Iris pigment epithelial cell (primary cell): ENCODE measurements at regions not wholly inside any gene's neighbourhood (a gene's known extent, or its start where the extent isn't known, plus 50 kb on each side); places are given as distances from the start of the nearest gene placed in this dataset.
A peak's percentile ranks its signal among the peaks of the same experiment; 100 is the strongest.

Source experiments
- DNase-seq: peaks from one replicate; pipeline ENCODE4 v3.0.0-alpha.2; 2011; ENCODE audit warnings: low read depth

DNA sequence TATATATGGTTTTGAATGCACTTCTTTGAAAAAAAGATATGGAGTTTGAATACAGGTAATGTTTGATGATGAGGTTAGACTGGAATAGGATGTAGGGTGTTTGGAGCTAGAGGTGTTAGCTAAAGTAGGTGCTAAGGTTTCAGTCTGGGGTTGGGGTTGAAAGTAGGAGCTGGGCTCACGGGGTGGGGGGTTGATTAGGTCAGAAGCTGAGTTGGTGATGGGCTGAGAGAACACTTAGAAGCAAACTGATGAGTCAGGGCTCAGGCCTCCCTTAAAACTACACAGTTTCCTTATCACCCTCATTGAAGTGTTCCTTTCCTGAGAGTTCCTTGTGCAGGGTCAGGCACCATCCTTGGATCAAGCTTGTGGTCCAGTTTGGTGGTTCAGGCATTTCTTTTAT, 308.8 kb upstream of the ADAMTS16 start:
- DNase-seq, result no peak

DNA sequence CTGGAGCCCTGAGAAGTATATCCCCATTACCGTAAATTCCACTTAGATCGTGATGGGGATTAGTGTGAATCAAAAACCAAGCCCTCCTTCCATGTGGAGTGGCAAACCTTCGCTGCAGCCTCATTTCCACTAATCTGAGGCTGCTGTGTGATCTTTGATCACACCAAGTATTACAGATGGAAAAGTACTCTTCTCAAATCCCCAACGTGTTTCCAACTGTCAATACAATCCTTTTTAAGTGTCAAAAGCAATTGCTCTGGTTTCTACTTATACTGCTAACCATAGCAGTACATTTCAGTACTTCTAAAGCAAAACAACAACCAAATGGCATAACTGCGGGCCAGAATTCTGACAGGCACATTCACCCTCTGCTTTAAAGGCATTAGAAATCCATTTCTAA, 307.7 kb upstream of the ADAMTS16 start:
- no peak for DNase-seq

DNA sequence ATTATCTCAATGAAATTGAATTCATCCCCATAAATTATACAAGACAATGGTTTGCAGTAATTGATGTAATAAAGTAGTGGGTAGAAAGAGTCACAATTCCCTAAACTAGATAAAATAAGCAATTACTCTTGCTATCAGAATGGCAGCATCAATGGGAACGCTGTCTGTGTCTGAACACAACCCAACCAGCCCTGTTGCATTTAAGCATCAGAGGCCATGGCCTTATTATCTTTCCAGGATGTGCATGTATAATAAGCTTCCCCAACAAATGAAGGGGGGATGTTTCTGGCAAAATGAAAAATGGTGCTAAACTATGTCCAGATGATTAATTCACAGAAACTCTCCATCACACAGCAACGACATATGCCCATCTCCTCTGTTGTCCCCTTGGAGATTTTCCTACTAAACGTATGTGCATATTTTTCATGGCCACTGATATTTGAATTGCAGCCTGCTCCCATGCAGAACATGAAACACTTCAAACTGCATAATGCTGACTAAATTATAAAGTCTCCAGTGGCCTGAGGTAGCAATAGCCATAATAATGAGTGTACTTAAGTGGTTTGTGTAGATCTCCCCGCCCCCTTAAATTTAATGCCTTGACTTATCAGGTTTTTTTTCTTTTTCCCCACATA, 306.9 kb upstream of the ADAMTS16 start:
- DNase-seq, result no peak

DNA sequence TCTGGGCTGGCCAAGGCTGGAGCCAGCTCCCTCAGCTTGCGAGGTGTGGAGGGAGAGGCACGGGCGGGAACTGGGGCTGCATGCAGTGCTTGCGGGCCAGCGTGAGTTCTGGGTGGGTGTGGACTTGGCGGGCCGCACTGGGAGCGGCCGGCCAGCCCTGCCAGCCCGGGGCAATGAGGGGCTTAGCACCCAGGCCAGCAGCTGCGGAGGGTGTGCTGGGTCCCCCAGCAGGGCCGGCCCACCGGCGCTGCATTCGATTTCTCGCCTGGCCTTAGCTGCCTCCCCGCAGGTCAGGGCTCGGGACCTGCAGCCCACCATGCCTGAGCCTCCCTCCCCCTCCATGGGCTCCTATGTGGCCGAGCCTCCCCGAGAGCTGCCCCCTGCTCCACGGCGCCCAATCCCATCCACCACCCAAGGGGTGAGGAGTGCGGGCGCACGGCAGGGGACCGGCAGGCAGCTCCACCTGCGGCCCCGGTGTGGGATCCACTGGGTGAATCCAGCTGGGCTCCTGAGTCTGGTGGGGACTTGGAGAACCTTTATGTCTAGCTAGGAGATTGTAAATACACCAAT, 302.6 kb upstream of the ADAMTS16 start:
- no peak for DNase-seq

DNA sequence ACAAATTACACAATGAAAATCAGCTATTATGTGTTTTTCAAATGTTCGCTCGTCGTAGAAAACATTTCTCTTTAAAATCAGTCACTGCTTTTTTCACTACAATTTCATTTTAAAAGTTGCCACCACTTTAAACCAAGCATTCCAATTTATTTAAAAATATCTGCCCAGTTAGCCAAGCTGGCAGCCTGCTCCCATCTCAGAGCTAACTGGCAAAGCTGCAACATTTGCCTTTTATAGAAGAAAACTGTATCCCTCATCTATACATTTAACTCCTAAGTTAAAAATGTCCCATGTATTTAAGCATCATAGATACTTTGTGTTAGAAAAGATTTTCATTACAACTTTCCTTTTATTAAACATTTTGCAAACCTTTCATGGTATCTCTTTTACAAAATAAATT, 294.9 kb upstream of the ADAMTS16 start:
- no peak for DNase-seq

DNA sequence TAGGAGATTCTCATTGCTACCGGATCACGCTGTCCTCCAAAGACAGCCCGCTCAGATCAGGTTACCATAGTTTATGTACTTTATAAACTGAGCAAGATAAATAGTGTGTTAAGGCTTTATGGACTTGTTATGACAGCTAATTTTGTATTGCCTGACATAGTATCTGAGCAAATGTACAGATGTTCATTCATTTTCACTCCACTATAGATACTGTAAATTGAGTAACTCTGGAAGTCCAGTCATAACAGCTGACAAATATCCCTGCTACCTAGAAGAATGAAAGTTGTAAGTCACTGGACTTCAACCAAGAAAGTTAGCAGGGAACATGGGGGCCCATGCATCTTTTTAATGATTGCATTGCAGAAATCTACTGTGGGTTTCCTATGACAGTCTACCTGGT, 292.4 kb upstream of the ADAMTS16 start:
- DNase-seq, result no peak

DNA sequence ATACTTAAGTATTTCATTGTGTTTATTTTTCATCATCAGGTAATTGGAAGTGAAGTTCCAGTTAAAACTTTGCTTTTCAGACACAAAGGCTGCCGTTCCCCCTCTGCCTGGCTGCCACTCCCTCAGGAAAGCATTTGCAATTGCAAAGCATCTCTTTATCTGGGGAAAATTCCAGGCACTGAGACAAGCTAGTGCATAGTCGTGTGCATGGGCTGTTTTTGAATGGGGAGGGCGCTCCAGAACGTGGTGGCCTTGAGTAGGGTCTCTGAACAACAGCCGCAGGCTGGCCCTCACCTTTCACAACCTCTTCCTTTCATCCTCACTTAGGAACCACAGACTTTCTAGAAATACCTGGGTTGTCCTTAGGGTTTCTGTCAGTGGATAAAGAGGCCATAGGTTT, 285.1 kb upstream of the ADAMTS16 start:
- DNase-seq, result no peak

DNA sequence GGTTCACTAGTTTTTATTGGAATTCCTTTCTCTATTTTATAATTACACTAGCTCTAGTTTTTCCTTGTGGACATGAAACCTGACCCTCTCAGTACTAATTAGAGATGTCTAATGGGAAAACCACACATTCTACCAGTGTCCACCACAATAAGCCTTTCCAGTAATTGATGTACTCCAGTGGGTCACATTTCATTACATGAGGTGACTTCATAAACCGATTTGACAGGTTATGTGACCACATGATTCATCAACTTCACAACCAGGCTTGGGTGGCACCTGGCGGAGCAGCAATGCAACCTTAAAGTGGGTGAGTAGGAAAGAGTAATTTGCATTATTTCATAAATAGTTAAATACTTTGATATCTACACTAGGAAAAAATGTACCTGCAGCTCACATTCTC, 284.2 kb upstream of the ADAMTS16 start:
- DNase-seq, result no peak

DNA sequence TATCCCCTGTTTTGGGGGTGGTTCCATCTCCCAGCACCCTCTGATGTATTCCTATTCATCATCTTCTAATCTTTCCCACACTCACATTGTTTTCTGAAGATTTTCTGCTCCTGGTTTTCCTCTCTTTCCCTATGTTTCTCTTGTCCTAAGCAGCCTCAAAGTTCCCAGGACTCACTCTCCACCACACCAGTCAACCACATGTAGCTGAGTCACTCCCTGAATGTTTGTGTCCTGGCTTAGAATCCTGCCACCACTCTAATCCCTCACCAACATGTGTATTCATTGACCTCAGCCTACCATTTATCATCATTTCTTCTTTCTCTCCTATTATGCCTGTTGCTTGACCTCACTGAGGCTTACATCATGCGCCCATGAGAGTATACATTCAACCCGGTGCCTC, 282.4 kb upstream of the ADAMTS16 start:
- DNase-seq, result no peak

DNA sequence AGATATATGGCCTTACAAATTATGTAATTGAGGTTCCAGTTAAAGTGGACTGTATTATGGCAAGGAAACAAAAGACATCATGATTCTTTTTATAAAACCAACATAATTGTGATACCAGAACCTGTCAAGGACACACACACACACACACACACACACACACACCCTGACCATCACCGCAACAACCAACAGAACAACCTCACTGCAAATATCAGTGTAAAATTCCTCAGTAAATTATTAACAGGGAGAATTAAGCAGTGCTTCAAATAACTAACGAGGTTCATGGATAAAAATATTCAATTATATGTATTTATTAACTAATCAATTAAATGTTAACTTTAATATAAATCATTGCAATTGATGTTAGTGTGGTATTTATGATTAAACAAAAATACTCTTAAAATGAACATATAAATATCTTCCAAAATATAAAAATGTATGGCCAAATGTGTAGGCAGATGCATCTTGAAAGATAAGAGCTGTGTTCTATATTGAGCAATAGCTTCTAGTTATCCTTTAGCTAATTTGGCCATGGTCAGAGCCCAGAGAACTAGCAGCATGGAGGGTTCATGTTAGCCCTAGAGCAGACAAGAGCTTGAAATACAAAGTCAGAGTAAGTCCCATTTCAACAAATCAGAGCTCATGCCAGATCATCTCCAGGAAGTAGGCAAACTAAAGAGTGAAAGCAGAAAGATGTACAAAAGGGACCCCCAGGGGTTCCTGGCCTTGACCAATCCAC, 280.5 kb upstream of the ADAMTS16 start:
- no peak for DNase-seq

DNA sequence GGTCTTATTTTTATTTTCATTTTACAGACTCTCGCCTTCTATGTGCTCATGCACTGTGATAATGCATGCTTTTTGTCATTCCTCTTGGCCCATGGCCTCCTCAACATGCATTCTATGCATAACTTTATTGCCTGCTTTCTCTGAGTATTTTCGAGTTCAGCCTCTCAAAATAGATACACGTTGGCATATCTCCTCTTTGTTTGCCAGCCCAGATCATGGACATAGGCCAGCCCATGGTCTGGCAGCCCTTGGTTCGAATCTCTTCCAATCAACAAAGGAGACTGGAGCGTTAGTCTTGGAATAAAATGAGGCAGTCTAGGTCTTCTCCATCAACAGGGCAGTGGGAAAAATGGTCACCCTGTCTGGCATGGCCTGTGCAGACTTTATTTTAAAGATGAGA, 279.5 kb upstream of the ADAMTS16 start:
- DNase-seq, result no peak

DNA sequence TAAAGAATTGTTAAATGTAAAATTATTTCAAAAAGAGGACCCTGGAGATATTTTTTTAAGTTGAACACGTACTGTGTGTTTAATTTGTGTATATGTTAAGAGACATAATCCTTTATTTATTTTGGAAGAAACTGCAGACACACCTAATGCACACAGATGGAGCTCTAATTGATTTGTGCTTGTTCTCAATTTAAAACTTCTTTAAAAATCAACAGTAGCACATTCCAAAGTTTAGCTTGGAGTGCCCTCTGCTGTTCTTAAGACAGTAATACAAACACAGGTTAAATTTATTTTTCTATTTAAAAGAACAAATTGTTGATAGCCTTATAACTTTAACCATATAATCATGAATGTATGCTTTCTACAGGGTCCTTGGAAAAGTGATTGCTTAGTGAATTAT, 277.6 kb upstream of the ADAMTS16 start:
- peak; percentile 48 for DNase-seq

DNA sequence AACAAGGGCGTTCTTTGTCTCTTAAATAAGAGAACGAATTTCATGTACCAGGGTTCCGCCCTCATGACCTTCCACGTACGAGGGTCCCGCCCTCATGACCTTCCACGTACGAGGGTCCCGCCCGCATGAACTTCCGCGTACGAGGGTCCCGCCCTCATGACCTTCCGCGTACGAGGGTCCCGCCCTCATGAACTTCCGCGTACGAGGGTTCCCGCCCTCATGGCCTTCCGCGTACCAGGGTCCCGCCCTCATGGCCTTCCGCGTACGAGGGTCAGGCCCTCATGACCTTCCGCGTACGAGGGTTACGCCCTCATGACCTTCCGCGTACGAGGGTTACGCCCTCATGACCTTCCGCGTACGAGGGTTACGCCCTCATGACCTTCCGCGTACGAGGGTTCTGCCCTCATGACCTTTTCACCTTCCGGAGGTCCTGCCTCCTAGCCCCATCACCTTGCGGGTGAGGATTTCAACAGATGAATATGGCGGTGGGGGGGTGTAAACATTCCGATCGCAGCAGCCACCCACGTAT, 273.9 kb upstream of the ADAMTS16 start:
- no peak for DNase-seq

DNA sequence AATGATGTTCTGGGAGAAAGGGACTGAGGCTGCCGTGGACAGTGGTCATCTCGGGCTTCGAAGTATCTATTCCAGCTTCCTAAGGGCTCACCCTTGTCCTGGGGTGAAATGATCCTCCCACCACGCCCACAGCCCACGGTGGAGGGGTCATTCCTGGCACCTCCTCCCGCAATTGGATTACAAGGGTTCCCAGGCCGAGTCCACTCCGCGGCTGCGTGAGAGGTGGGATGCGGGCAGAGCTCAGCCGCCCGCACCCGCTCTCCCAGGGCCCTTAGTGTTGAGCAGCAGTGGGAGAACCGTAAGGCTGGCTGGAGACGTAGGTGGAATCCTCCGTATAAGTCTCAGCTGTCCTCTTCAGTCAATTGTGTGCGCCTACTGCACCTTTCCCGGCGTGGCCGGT, 273.3 kb upstream of the ADAMTS16 start:
- DNase-seq, result no peak

DNA sequence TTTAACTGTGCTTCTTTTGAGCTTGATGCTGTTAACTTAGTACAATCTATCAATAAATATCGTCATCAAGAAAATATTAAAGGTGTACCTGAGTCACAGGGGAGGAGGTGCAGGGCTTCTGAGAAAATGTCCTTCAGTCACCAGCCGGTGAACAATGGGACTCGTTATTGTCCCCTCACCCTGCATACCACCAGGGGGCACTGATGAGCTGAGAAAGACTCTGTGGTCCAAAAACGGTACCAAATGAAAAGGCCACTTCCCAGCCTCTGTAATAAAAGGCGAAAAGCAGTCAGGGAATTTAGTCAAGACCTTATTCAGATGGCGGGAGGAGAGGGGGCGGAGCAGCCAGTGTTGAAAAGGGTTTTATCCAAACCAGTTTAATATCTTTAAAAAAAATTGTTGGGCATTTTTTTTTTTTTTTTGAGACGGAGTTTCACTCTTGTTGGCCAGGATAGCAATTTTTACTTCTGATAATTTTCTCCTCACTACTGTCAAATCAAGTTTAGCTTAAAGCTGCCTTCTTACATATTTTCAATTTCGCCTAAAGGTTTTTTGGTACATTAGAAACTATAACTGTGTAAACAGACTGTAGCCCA, 271.9 kb upstream of the ADAMTS16 start:
- no peak for DNase-seq

DNA sequence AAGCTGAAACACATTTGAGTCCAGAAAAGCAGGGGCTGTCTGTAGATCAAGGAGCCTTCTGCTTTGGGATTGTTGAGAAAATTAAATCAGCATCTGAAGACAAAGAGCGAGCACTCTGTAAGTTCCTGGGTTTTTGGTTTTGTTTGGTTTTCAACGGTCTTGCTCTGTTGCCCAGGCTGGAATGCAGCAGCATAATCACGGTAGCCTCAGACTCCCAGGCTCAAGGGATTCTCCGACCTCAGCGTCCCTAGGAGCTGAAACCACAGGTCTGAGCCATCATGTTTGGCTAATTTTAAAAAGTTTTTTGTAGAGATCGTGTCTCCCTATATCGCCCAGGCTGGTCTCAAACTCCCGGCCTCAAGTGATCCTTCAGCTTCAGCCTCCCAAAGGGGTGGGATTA, 266.5 kb upstream of the ADAMTS16 start:
- DNase-seq, result no peak

DNA sequence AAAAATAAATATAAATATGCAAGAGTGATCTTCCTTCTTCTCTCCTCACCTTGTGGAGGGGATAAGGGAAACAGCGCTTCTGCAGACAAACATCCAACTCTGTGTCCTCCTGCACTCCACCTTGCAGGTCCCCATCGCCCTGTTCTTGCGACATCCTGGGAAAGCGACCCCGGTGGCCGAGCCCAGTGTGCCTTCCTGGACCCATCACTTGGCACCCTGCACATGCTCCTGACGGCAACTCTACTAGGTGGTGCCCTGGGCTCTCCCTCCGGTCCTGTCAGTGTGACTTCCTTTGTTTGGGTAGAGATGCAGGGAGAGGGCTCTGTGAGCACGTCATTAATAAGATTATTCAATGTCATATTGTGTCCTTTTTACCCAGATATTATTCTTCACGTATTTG, 266.0 kb upstream of the ADAMTS16 start:
- DNase-seq, result no peak

DNA sequence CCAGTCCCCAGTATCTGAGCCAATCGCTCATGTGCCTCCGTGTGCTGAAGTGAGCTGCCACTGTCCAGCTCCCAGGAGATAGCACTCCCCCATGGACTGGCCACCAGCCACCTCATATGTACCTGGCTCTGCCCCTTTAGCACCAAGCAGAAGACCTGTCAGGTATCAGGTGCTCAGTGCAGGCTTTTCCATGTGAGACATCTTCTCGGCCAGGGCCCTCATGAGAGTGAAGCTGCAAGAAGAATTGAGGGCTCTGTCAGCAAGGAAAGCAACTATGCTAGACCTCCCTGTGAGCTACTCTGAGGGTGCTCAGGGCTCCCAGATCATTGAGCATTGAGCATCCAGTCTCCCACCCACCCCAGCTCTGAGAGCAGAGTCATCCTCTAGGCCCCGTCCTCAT, 264.2 kb upstream of the ADAMTS16 start:
- no peak for DNase-seq

DNA sequence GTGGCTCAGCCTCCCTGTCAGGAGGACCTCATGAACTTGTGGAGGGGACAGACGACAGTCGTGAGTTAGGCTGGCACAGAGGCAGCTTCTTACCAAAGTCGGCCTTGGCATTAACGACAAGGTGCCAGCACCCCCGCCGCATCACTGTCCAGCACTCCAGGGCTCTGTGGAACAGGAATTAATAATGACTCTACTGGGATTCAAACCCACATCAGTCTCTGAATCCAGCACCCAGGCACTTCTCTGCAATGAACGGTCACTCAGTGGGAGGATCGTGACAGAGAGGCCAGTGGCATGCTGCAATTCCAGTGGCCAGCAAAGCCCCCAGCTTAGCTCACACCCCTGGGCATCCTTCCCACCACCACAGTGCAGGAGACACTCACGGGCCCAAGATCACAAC, 263.3 kb upstream of the ADAMTS16 start:
- no peak for DNase-seq

DNA sequence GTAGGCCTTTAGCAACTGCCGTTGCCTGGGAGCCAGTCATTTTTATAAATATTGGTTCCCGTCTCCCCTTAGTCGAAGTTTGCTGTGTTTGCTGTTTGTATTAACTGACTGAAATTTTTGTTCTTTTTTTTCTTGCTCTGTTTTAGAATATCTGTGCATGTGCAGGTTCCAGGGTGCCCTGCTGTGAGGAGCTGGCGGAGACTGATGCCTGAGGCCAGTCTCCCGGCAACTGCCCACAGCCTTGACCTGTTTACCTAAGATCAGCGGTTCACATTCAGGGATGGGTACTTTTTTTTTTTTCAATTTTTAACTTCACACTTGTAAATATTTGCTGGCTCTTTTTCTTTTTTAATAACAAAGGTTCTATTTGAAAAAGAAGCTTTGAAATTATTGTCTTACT, 262.6 kb upstream of the ADAMTS16 start:
- DNase-seq, result no peak

DNA sequence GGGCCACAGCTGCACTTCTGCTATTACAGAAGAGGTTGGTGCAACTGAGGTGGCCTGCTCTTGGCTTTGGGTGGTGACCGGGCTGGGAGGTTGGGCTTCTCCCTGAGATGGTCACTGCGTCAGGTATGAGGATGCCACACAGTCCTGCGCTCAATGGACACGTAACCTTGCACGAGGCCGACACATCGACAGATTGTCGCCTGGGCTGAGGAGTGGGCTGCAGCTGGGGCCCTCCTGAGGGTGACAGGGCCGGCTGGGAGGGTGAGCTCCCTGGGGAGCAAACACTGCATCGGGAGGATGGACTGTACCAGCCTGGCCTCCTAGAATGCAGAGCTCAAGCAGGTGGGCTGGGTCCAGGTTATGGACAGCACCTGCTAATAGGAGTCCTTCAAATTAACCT, 261.1 kb upstream of the ADAMTS16 start:
- no peak for DNase-seq

DNA sequence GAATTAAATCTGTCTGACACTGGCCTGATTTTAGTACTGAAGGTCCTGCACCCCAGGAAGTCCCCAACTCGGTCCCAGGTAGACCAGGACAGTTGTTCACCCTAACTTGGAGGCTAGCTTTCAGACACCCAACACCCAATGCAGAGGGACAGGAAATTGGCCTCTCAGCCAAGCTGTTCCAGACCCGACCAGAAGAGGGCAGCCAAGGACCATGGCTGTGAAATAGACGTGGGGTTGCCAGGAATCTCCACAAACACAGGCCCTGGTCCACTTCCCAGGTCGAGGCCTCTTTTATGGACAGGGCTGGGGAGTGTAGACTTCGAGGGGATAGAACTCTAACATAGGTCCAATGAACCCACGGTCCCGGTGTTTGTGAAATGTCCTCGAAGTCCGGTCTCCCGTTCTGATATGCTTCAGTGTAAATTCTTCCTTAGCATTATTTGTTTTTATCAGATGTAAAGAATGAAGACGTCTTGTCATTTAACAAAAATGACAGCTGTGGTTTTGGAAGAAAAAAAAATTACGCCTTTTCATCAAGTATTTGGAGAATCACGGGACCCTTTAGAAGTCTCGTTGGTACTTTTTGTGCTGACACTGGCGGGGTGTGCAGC, 260.3 kb upstream of the ADAMTS16 start:
- peak; percentile 51 for DNase-seq

DNA sequence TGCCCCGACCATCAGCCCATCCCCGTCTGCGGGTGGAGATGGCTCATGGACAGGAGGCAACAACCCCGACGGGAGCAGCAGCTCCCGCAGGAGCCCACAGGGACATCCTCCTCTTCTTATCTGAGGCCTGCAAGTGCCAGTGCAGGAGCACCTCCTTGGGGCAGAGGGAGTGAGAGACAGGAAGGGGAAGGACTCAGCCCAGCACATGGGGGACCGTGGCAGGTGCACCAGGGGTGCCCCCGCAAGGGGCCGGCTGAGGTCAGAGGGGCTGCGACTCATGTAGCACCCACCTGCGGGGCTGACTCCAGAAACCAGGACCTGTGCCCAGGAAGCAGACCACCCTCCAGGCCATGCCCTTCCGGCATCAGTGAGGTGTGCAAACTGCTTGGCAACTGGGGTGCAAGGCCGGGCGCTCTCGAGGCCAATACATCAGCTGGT, 259.8 kb upstream of the ADAMTS16 start:
- no peak for DNase-seq
